Activated CD4-positive, alpha-beta memory T cell treated with anti-CD3 and anti-CD28 coated beads, Interleukin-2, amount 10 ng/mL, durations not matched to agents 7 days and 5 days (primary cell): ENCODE measurements at regions not wholly inside any gene's neighbourhood (a gene's known extent, or its start where the extent isn't known, plus 50 kb on each side); places are given as distances from the start of the nearest gene placed in this dataset.
A peak's percentile ranks its signal among the peaks of the same experiment; 100 is the strongest.

Experiments
- CTCF ChIA-PET: fragments of 350-600 bp; sonication (Branson Sonifier 250); formaldehyde crosslinking; loops from one replicate; lab custom pipeline; 2021; ENCODE audit warnings: antibody characterized with exemption, inconsistent platforms; lab: Charles Lee
- POLR2A ChIA-PET: fragments of 350-600 bp; sonication (Branson Sonifier 250); formaldehyde crosslinking; loops from one replicate; lab custom pipeline; 2021; ENCODE audit warnings: antibody characterized with exemption; lab: Charles Lee
- DNase-seq: peaks from one replicate; pipeline ENCODE4 v3.0.0-alpha.2; 2020
- H3K27ac Mint-ChIP-seq: one replicate; pipeline ENCODE4 v1.8.0; 2021; ENCODE audit warnings: mild to moderate bottlenecking, mixed read lengths
- H3K27me3 Mint-ChIP-seq: one replicate; pipeline ENCODE4 v1.8.0; 2021; ENCODE audit warnings: mixed read lengths
- H3K36me3 Mint-ChIP-seq: one replicate; pipeline ENCODE4 v1.8.0; 2021; ENCODE audit warnings: low read depth, mixed read lengths
- H3K4me1 Mint-ChIP-seq: one replicate; pipeline ENCODE4 v1.8.0; 2021; ENCODE audit warnings: mixed read lengths
- H3K4me3 Mint-ChIP-seq: one replicate; pipeline ENCODE4 v1.8.0; 2021; ENCODE audit warnings: mild to moderate bottlenecking, mixed read lengths
- H3K9me3 Mint-ChIP-seq: one replicate; pipeline ENCODE4 v1.8.0; 2021; ENCODE audit warnings: mixed read lengths

DNA sequence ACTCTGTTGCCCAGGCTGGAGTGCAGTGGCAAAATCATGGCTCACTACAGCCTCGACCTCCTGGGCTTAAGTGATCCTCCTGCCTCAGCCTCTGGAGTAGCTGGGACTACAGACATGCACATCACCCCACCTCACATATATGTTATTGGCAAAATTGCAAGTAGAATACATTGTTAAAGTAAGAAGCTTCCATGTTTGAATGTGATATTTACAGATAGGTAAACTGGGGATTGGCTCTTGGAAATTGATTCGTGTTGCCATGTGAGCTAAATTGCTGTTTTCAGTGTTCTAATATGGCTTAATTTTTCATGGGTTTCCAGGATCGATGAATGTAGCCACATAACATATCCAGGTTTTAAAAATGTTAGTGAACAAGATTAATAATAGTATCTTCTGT is 149.0 kb upstream of the ZNF217 start:
- Mint-ChIP-seq H3K9me3 (no peaks in the 10 kb centered on the region), H3K27me3 (no peaks in the 10 kb centered on the region), H3K4me3 (no peak overlapping the region), H3K4me1 (peaks cover 29% of the 10 kb centered on the region), H3K27ac (no peak overlapping the region), H3K36me3 (no peaks in the 10 kb centered on the region)
- no peak for DNase-seq
- CTCF ChIA-PET: interaction anchor here (2.3 kb wide), 1 partner anchor 8 kb away, joined by 6 read pairs; no protein-coding TSS in a partner anchor
- POLR2A ChIA-PET: interaction anchor here (0.7 to 3.6 kb wide), 3 partner anchors 8 to 35 kb away, joined by 3 to 15 read pairs (median 8); no protein-coding TSS in a partner anchor

DNA sequence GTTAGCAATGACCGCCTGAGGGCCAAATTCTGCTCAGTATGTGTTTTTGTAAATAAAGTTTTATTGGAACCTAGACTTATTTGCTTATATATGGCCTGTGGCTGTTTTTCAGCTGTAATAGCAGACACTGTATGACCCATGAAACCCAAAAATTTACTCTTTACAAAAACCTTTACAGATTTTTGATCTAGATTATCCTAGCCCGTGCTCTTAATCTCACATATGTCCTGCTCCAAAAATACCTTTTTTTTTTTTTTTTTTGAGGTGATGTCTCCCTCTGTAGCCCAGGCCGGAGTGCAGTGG is 148.0 kb upstream of the ZNF217 start:
- no peak overlapping the region for H3K4me3 Mint-ChIP-seq
- peaks cover 38% of the 10 kb centered on the region for H3K4me1 Mint-ChIP-seq

DNA sequence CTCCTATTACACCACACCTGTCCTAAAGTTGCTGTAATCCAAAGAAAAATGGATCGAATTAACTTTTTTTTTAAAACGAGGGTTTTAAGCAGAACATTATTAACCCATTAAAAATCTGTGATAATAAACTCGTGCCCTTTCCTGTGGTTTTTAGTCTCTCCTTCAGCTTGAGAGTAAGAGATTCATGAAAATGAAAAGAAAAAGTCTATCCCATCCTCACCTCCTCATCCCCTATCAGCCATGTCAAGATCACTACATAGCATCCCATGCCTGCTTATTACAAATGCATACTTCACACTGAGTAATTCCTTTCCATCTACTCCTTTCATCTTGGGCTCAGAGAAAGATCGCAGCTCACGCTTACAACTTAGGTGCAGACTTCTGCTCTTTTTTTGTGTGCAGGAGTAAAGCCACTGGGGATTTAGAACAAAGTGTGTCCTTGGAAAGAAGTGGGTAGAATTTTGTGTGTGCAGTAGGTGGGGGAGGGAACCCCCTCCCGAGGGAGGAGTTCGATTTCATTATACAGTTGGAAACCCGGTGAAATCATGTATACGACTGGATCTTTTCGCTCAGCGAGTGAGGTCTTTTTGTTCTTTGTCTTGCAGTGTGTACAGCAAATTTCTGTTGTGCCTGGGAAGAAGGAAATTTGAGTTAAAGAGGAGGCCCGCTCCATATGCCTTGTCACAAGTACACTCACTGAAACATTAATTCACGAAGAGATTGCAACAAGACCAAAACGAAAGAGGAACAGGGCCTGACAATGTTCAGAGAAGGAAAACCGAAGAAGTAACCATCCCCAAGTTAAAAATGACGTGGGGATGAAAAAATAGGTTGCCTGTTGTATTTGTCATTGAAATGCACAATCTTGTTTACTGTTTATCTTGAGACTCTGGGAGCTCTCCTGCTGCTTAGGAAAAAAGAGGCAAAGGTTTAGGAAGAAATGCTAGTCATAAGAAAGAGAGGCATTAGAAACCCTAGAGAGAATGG is 146.5 kb upstream of the ZNF217 start:
- CTCF ChIA-PET: interaction anchor here (0.6 to 2.3 kb wide), 7 partner anchors 11 to 194 kb away, joined by 3 to 6 read pairs (median 3); no protein-coding TSS in a partner anchor

More for the DNA sequence above, 148.0 kb upstream of the ZNF217 start:
- no peak for DNase-seq
- Mint-ChIP-seq H3K36me3 (no peaks in the 10 kb centered on the region), H3K27me3 (peaks cover 2% of the 10 kb centered on the region), H3K27ac (no peak overlapping the region), H3K9me3 (no peaks in the 10 kb centered on the region)
- ChIA-PET CTCF (interaction anchor here (0.6 to 2.3 kb wide), 4 partner anchors 9 to 198 kb away, joined by 3 to 6 read pairs (median 4); no protein-coding TSS in a partner anchor), POLR2A (interaction anchor here (0.6 to 3.6 kb wide), 4 partner anchors 9 to 148 kb away, joined by 3 to 15 read pairs (median 6); partner anchors contain the start of gene ZNF217)

DNA sequence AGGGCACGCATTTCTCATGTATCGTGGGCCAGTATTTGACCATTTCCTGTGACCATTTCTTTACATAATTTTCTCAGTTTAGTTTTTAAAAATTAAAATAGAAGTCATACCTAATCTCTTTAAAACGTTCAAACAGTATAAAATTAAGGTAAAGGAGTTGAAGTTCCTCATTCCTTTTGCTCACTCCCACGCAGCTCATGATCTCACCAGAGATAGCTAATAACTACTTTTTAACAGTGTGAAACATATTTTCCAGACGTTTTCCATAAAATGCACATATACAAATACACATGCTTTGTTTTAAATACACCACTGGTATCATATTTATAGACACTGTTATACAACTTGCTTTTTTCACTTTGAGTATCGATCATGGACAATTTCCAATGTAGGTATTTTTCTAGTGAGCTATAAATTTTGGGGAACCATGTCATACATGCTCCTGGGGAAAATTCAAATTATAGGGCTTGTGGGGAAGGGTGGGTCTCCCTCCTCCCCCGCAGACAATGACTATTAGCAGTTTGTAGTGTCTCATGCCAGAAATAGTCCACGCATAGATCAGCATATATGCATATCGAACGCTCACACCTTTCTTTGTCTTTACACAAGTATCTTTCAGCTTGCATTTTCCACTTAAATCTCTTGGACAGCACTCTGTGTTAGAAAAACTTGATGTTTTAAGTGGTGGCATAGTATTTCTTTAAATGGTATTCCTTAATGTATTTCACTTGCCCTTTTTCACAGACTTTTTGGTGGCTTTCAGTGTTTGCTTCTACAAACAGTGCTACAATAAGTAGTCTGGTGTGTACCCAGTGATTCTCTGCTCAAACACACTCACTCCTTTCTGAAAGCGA is 145.5 kb upstream of the ZNF217 start:
- H3K4me1 Mint-ChIP-seq: peaks cover 46% of the 10 kb centered on the region

More for the DNA sequence above, 146.5 kb upstream of the ZNF217 start:
- Mint-ChIP-seq H3K27me3 (peaks cover 2% of the 10 kb centered on the region), H3K4me1 (peaks cover 46% of the 10 kb centered on the region), H3K27ac (peak overlapping the region; percentile 79), H3K4me3 (peak overlapping the region; percentile 77), H3K36me3 (no peaks in the 10 kb centered on the region), H3K9me3 (no peaks in the 10 kb centered on the region)
- POLR2A ChIA-PET: interaction anchor here (0.7 to 3.6 kb wide), 11 partner anchors 9 to 147 kb away, joined by 3 to 15 read pairs (median 3); partner anchors contain the start of gene ZNF217
- DNase-seq: peak; percentile 23

DNA sequence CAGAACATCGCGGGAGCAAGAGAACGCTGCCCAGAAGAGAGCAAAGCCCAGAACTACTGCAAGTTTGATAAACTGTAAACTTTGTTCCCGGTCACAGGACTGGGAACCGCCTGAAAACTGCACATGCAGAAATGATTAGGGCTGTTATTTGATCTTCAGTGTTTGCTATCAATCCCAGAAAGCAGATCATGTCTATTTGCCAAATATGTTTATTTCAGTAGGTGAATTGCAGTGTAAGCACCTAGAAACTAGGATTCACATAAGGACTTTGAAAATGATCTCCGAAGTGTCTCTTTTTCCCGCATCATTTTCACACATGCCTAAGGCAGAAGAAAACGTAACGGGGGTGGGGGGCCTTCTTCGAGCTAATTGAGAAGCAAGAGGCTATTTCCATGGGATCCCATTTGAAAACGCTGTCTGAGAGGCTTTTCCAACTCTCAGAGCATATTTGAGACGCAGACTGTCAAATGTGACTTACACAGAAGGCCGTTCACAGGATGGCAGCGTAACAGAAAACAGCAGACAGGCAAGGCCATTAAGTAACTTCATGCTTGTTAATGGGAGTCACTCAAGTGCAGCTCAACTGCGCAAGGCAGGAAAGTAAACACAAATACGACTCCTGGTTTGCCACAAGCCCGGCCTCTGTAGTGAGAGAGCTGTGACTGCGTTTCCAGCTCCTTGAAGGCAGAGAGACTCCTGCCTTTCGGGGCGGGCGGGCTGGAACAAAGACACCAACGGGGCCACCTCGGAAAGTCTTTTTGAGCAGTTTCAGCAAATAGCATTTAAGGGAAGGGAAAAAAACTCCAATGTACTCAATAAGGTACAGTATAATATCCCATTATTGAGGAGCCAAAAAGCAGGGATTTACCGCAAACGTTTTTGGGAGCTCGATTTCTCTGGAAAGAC is 144.7 kb upstream of the ZNF217 start:
- CTCF ChIA-PET: interaction anchor here (0.6 to 1.4 kb wide), 6 partner anchors 8 to 198 kb away, joined by 3 to 4 read pairs (median 3); no protein-coding TSS in a partner anchor

More for the DNA sequence above, 145.5 kb upstream of the ZNF217 start:
- DNase-seq: no peak
- no peaks in the 10 kb centered on the region for H3K36me3 Mint-ChIP-seq
- no peak overlapping the region for H3K27ac Mint-ChIP-seq
- no peak overlapping the region for H3K4me3 Mint-ChIP-seq
- no peaks in the 10 kb centered on the region for H3K9me3 Mint-ChIP-seq
- ChIA-PET POLR2A (interaction anchor here (0.7 to 3.6 kb wide), 9 partner anchors 10 to 146 kb away, joined by 3 to 11 read pairs (median 4); partner anchors contain the start of gene ZNF217), CTCF (interaction anchor here (0.6 to 1.4 kb wide), 8 partner anchors 9 to 197 kb away, joined by 3 to 4 read pairs (median 3); no protein-coding TSS in a partner anchor)
- peaks cover 2% of the 10 kb centered on the region for H3K27me3 Mint-ChIP-seq

DNA sequence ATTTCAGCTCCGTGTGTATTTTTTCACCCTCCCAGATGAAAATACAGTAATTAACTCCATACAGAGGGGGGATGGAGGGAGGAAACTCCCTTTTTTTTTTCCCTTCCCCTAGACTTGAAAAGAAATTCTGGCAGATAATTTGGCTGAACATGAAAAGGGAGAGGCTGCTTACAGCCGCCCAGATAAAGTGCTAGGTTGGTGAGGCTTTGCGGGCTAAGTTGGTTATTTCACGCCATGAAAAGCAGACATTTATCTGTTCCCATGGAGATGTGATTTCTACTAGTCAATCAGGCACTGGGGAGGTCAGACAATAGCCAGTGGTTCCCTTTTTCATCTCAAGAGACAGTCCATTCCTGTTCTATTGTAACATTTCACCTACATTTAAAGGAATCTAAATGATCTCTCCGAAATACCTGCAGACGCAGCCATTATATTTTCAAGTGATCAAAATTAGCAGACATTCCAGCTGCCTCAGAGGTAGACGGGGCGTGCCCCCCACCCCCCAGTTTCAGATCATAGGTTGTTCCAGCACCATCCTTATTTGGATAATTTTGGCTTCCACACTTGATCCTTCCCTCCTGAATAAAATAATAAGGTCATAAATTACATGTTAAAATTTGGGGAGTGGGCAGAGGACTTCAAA is 143.9 kb upstream of the ZNF217 start:
- POLR2A ChIA-PET: interaction anchor here (1.0 to 1.5 kb wide), 7 partner anchors 14 to 143 kb away, joined by 3 to 7 read pairs (median 5); no protein-coding TSS in a partner anchor
- peaks cover 46% of the 10 kb centered on the region for H3K4me1 Mint-ChIP-seq

More for the DNA sequence above, 144.7 kb upstream of the ZNF217 start:
- Mint-ChIP-seq H3K36me3 (no peaks in the 10 kb centered on the region), H3K27me3 (peaks cover 2% of the 10 kb centered on the region), H3K9me3 (no peaks in the 10 kb centered on the region), H3K27ac (no peak overlapping the region), H3K4me1 (peaks cover 46% of the 10 kb centered on the region), H3K4me3 (no peak overlapping the region)
- no peak for DNase-seq
- POLR2A ChIA-PET: interaction anchor here (0.8 to 1.9 kb wide), 4 partner anchors 9 to 144 kb away, joined by 3 to 11 read pairs (median 5); no protein-coding TSS in a partner anchor

DNA sequence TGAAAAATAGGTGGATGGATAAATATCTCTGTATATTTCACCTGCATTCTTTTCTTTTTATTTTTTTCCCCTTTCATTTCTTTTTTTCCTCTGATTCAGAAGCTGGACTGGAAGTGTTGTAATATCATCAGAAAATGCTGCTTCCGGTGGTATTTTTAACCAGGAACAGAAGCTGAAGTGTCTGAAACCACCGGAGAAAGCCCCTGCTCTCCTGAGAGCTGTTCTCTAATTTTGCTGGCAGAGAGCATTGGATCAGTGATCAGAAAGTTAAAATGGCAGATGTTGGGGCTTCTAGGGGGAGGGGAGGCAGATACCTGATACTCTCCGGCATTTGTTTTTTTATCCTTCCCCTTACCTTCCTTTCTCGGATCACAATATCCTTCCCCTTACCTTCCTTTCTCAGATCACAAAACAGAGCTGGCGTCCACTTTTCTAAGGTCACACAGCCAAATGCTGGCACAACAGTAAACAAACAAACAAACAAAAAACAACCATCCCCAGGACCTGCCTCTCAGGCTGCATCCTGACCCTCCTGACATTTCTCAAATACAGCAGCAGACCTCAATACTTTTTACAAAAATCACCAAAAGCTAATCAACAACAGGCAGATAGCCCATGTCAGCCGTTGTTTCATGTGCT is 143.2 kb upstream of the ZNF217 start:
- Mint-ChIP-seq H3K9me3 (no peaks in the 10 kb centered on the region), H3K27ac (peak overlapping the region; percentile 37), H3K27me3 (peaks cover 2% of the 10 kb centered on the region), H3K4me1 (peaks cover 46% of the 10 kb centered on the region), H3K4me3 (no peak overlapping the region), H3K36me3 (no peaks in the 10 kb centered on the region)
- DNase-seq: no peak
- CTCF ChIA-PET: interaction anchor here (0.6 to 2.0 kb wide), 5 partner anchors 11 to 179 kb away, joined by 3 to 5 read pairs (median 4); no protein-coding TSS in a partner anchor
- POLR2A ChIA-PET: interaction anchor here (0.9 to 1.5 kb wide), 9 partner anchors 14 to 179 kb away, joined by 3 to 7 read pairs (median 5); no protein-coding TSS in a partner anchor

More for the DNA sequence above, 143.9 kb upstream of the ZNF217 start:
- H3K27ac Mint-ChIP-seq: no peak overlapping the region
- no peak for DNase-seq
- no peaks in the 10 kb centered on the region for H3K9me3 Mint-ChIP-seq
- CTCF ChIA-PET: interaction anchor here (1.3 to 2.0 kb wide), 4 partner anchors 11 to 179 kb away, joined by 3 to 5 read pairs (median 4); no protein-coding TSS in a partner anchor
- peaks cover 2% of the 10 kb centered on the region for H3K27me3 Mint-ChIP-seq
- no peaks in the 10 kb centered on the region for H3K36me3 Mint-ChIP-seq
- no peak overlapping the region for H3K4me3 Mint-ChIP-seq

DNA sequence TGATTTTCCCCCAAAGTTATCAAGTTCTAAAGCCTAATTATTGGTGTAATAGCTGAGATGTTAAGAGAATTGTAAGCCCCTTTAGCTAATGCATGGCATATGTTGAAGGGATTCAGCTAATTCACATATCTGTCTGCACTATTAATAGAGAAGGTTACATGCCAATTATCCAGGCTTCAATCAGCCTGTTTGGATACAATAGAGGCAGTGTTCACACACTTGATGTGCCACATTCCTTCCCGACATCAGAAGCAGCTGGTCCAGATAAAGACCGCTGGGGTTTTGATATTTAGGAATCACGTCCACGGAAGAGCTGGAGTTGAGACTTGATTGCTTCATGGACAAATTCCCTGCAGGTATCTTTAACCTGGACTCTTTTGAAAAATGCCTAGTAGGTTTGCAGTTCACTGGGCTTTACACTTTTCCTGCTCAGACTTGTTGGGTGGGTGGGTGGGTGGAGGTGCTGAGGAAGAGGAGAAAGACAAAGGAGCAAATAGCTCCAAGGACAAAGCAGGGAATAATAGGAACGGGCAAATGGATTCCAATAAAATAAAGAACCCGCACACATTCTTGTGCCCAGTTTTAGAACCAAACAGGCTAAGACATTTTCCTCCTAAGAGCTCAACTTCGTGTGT is 142.6 kb upstream of the ZNF217 start:
- H3K4me1 Mint-ChIP-seq: peaks cover 41% of the 10 kb centered on the region
- ChIA-PET POLR2A (interaction anchor here (0.6 to 1.5 kb wide), 11 partner anchors 10 to 180 kb away, joined by 3 to 7 read pairs (median 5); no protein-coding TSS in a partner anchor), CTCF (interaction anchor here (0.6 to 2.0 kb wide), 5 partner anchors 12 to 180 kb away, joined by 3 to 5 read pairs (median 4); no protein-coding TSS in a partner anchor)
- no peak overlapping the region for H3K4me3 Mint-ChIP-seq
- no peak overlapping the region for H3K27ac Mint-ChIP-seq
- H3K9me3 Mint-ChIP-seq: no peaks in the 10 kb centered on the region
- no peak for DNase-seq
- no peaks in the 10 kb centered on the region for H3K36me3 Mint-ChIP-seq
- peaks cover 2% of the 10 kb centered on the region for H3K27me3 Mint-ChIP-seq

DNA sequence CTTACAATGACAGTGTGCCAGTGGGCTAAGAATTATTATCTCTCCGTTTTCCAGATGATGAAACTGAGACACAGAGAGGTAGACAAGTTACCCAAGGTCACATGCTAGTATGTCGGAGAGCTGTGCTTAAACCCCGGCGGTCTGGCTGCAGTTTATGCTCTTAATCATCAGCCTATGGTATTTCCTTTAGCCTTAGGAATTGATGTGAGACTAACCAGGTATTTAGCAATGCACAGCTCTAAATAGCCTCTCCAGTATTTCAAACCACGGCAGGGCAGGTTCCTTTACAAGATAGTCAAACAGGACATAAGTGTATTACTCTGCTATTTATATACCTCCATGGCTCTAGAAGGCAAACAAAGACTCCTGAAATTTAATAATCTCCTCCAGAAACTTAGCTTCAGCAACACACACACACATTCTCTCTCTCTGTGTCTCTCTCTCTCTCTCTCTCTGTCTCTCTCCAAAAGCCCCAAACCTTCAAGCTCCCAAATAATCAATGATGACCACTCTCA is 142.0 kb upstream of the ZNF217 start:
- Mint-ChIP-seq H3K27ac (no peak overlapping the region), H3K36me3 (no peaks in the 10 kb centered on the region), H3K4me3 (no peak overlapping the region), H3K27me3 (peaks cover 2% of the 10 kb centered on the region), H3K9me3 (no peaks in the 10 kb centered on the region), H3K4me1 (peaks cover 36% of the 10 kb centered on the region)
- POLR2A ChIA-PET: interaction anchor here (0.6 to 1.2 kb wide), 4 partner anchors 11 to 144 kb away, joined by 3 to 5 read pairs (median 3); no protein-coding TSS in a partner anchor
- no peak for DNase-seq
- CTCF ChIA-PET: interaction anchor here (0.7 to 2.0 kb wide), 3 partner anchors 137 to 173 kb away, joined by 3 to 6 read pairs (median 4); no protein-coding TSS in a partner anchor
